Endodermal cell (in vitro differentiated cells): ENCODE measurements at regions not wholly inside any gene's neighbourhood (a gene's known extent, or its start where the extent isn't known, plus 50 kb on each side); places are given as distances from the start of the nearest gene placed in this dataset.

ENCODE experiments used
- DNase-seq: peaks from one replicate; pipeline ENCODE4 v3.0.0-alpha.2; 2017
- H3K27ac ChIP-seq: 2 replicates; pipeline ENCODE4 v1.5.1; 2013; ENCODE audit warnings: mild to moderate bottlenecking, low read depth, low read length, moderate library complexity
- H3K27me3 ChIP-seq: 2 replicates; pipeline ENCODE4 v1.6.1; 2013; ENCODE audit warnings: mild to moderate bottlenecking, low read length, moderate library complexity; ENCODE audit not compliant: insufficient read depth, control insufficient read depth, poor library complexity, severe bottlenecking
- H3K36me3 ChIP-seq: 2 replicates; pipeline ENCODE4 v1.7.0; 2013; ENCODE audit warnings: mild to moderate bottlenecking, low read length, moderate library complexity; ENCODE audit not compliant: control insufficient read depth, insufficient read depth
- H3K4me1 ChIP-seq: one replicate; pipeline ENCODE4 v1.7.0; 2013; ENCODE audit warnings: low read length; ENCODE audit not compliant: control insufficient read depth, insufficient read depth
- H3K4me3 ChIP-seq: 2 replicates; pipeline ENCODE4 v1.5.1; 2013; ENCODE audit warnings: mild to moderate bottlenecking, low read length, moderate library complexity
- H3K9ac ChIP-seq: 2 replicates; pipeline ENCODE4 v1.6.1; 2013; ENCODE audit warnings: mild to moderate bottlenecking, low read length, moderate library complexity; ENCODE audit not compliant: poor library complexity, severe bottlenecking; ENCODE audit errors: extremely low read depth
- H3K9me3 ChIP-seq: 2 replicates; pipeline ENCODE4 v1.6.1; 2013; ENCODE audit warnings: mild to moderate bottlenecking, low read length, moderate library complexity; ENCODE audit not compliant: control insufficient read depth
- H3K27ac Mint-ChIP-seq: 2 replicates; pipeline ENCODE4 v1.8.0; 2020; ENCODE audit warnings: mixed read lengths
- H3K27me3 Mint-ChIP-seq: 2 replicates; pipeline ENCODE4 v1.8.0; 2021; ENCODE audit warnings: mild to moderate bottlenecking, mixed read lengths; ENCODE audit not compliant: insufficient read depth
- H3K36me3 Mint-ChIP-seq: 2 replicates; pipeline ENCODE4 v1.8.0; 2020; ENCODE audit warnings: low read depth, mixed read lengths
- H3K4me1 Mint-ChIP-seq: 2 replicates; pipeline ENCODE4 v1.8.0; 2020; ENCODE audit warnings: mixed read lengths
- H3K4me3 Mint-ChIP-seq: 2 replicates; pipeline ENCODE4 v1.8.0; 2020; ENCODE audit warnings: mild to moderate bottlenecking, moderate library complexity, mixed read lengths
- H3K9me3 Mint-ChIP-seq: 2 replicates; pipeline ENCODE4 v1.8.0; 2020; ENCODE audit warnings: mild to moderate bottlenecking, mixed read lengths
- CTCF ChIP-seq: fragments of 200-600 bp; sonication (generic); conservative IDR thresholded peaks from 2 replicates; pipeline ENCODE4 v1.5.0; 2021; ENCODE audit warnings: antibody characterized with exemption, mild to moderate bottlenecking
- WGBS, 2 experiments: methylation state at CpG; one replicate each; pipeline versions ENCODE4 v1.1.5 to v1.1.7; 2013; ENCODE audit warnings: missing lambda C conversion rate in 2 of 2, mixed read lengths in 1 of 2; ENCODE audit not compliant: insufficient coverage in 1 of 2, insufficient read length in 1 of 2; 5-methylcytosine and 5-hydroxymethylcytosine counted together

GRCh38 chr11:32008880-32009551 lies 81.9 kb upstream of the RCN1 start:
- H3K27me3 ChIP-seq, result peaks cover 5% of the 10 kb centered on the region
- 62 to 69% methylated on average over 5 to 8 of the region's 8 CpGs for WGBS, 2 experiments
- TF ChIP-seq CTCF, result no peak
- H3K36me3 ChIP-seq, result no peaks in the 10 kb centered on the region
- H3K9me3 Mint-ChIP-seq, result no peaks in the 10 kb centered on the region
- H3K9ac ChIP-seq, result no peak overlapping the region
- H3K9me3 ChIP-seq, result no peaks in the 10 kb centered on the region
- H3K4me3 Mint-ChIP-seq, result no peak overlapping the region
- DNase-seq, result no peak
- H3K36me3 Mint-ChIP-seq, result no peaks in the 10 kb centered on the region
- H3K4me1 Mint-ChIP-seq, result peaks cover 4% of the 10 kb centered on the region
- peaks cover 5% of the 10 kb centered on the region for H3K4me1 ChIP-seq
- H3K4me3 ChIP-seq, result no peak overlapping the region
- no peak overlapping the region for H3K27ac ChIP-seq
- no peak overlapping the region for H3K27ac Mint-ChIP-seq
- peaks cover 21% of the 10 kb centered on the region for H3K27me3 Mint-ChIP-seq

- H3K4me3 Mint-ChIP-seq, result no peak overlapping the region
- H3K9me3 Mint-ChIP-seq, result no peaks in the 10 kb centered on the region
- H3K27ac Mint-ChIP-seq, result no peak overlapping the region
- Histone ChIP-seq H3K9ac (no peak overlapping the region), H3K27ac (no peak overlapping the region), H3K9me3 (no peaks in the 10 kb centered on the region), H3K27me3 (peaks cover 5% of the 10 kb centered on the region), H3K36me3 (no peaks in the 10 kb centered on the region), H3K4me3 (no peak overlapping the region), H3K4me1 (peaks cover 5% of the 10 kb centered on the region)
- no peaks in the 10 kb centered on the region for H3K36me3 Mint-ChIP-seq
- WGBS, 2 experiments, result 22 to 23% methylated on average over 5 of the region's 5 CpGs
- peak; percentile 88 for TF ChIP-seq CTCF
- peaks cover 4% of the 10 kb centered on the region for H3K4me1 Mint-ChIP-seq
- peak; percentile 73 for DNase-seq
- peaks cover 26% of the 10 kb centered on the region for H3K27me3 Mint-ChIP-seq
Observed at GRCh38 chr11:32006799-32007388, 84.0 kb upstream of the RCN1 start.

- no peaks in the 10 kb centered on the region for H3K9me3 ChIP-seq
- no peaks in the 10 kb centered on the region for H3K36me3 Mint-ChIP-seq
- H3K4me1 ChIP-seq, result peaks cover 5% of the 10 kb centered on the region
- H3K4me3 Mint-ChIP-seq, result no peak overlapping the region
- no peak overlapping the region for H3K27ac ChIP-seq
- no peak overlapping the region for H3K9ac ChIP-seq
- no peak overlapping the region for H3K4me3 ChIP-seq
- H3K27ac Mint-ChIP-seq, result no peak overlapping the region
- peaks cover 4% of the 10 kb centered on the region for H3K4me1 Mint-ChIP-seq
- peaks cover 26% of the 10 kb centered on the region for H3K27me3 Mint-ChIP-seq
- WGBS, 2 experiments, result 93 to 95% methylated on average over 12 to 13 of the region's 13 CpGs
- H3K36me3 ChIP-seq, result no peaks in the 10 kb centered on the region
- peaks cover 4% of the 10 kb centered on the region for H3K27me3 ChIP-seq
- no peaks in the 10 kb centered on the region for H3K9me3 Mint-ChIP-seq
- no peak for TF ChIP-seq CTCF
- DNase-seq, result no peak
Observed at GRCh38 chr11:32005786-32006416, 85.0 kb upstream of the RCN1 start.
